Spleen (tissue), 11 donors: ENCODE measurements at regions not wholly inside any gene's neighbourhood (a gene's known extent, or its start where the extent isn't known, plus 50 kb on each side); places are given as distances from the start of the nearest gene placed in this dataset.

ENCODE experiments used
- DNase-seq: peaks from one replicate; pipeline ENCODE4 v3.0.0-alpha.2; 2020
- H3K27ac ChIP-seq, 8 donors: fragments of 200-600 bp; sonication (generic) in 7 of 8; 1 replicate in 4 of 8; 2 replicates in 4 of 8; pipeline versions ENCODE4 v1.5.0 to v1.8.0; 2016 to 2021; ENCODE audit warnings: inconsistent platforms in 4 of 8, mild to moderate bottlenecking in 4 of 8, moderate library complexity in 1 of 8
- H3K27me3 ChIP-seq, 7 donors: fragments of 200-600 bp; sonication (generic) in 6 of 7; replicated peaks in 1 of 7; 1 replicate in 4 of 7; 2 replicates in 3 of 7; pipeline versions ENCODE4 v1.5.0 to v1.8.0; 2016 to 2021; ENCODE audit warnings: inconsistent platforms in 3 of 7, mild to moderate bottlenecking in 1 of 7
- H3K36me3 ChIP-seq, 6 donors: fragments of 200-600 bp; sonication (generic) in 5 of 6; 1 replicate in 4 of 6; 2 replicates in 2 of 6; pipeline versions ENCODE4 v1.5.0 to v1.8.0; 2016 to 2021; ENCODE audit warnings: inconsistent platforms in 2 of 6
- H3K4me1 ChIP-seq, 6 donors: fragments of 200-600 bp; sonication (generic) in 5 of 6; 1 replicate in 3 of 6; 2 replicates in 3 of 6; pipeline versions ENCODE4 v1.5.0 to v1.8.0; 2016 to 2021; ENCODE audit warnings: inconsistent platforms in 3 of 6
- H3K4me3 ChIP-seq, 8 donors: fragments of 200-600 bp; sonication (generic) in 7 of 8; 1 replicate in 4 of 8; 2 replicates in 4 of 8; pipeline versions ENCODE4 v1.5.0 to v1.8.0; 2016 to 2021; ENCODE audit warnings: inconsistent platforms in 4 of 8, mild to moderate bottlenecking in 4 of 8, moderate library complexity in 2 of 8
- H3K9me3 ChIP-seq, 8 donors: fragments of 200-600 bp; sonication (generic) in 7 of 8; 1 replicate in 4 of 8; 2 replicates in 4 of 8; pipeline versions ENCODE4 v1.5.0 to v1.8.0; 2016 to 2021; ENCODE audit warnings: inconsistent platforms in 4 of 8
- POLR2A ChIP-seq, 3 donors: fragments of 450-650 bp; IDR thresholded peaks; one replicate each; pipeline ENCODE4 v1.5.1; 2017; ENCODE audit warnings: antibody characterized with exemption in 3 of 3, mild to moderate bottlenecking in 1 of 3
- POLR2AphosphoS5 ChIP-seq, 3 donors: sonication (generic); formaldehyde crosslinking; IDR thresholded peaks; one replicate each; pipeline ENCODE4 v1.5.1; 2017; ENCODE audit warnings: antibody characterized with exemption in 3 of 3
- whole genome bisulfite sequencing, 5 donors: extraction: QIAGEN DNeasy Blood & Tissue Kit in 3 of 5; methylation state at CpG; one replicate each; pipeline versions ENCODE4 v1.1.5 to v1.1.7; 2013 to 2018; 5-methylcytosine and 5-hydroxymethylcytosine counted together
- intact Hi-C: fragments of 100-400 bp; cut with DNase I; formaldehyde crosslinking; loops from one replicate; pipeline ENCODE4 v1.15.0; 2023; ENCODE audit warnings: low total_unique reads
- TF ChIP-seq, protein P1 (sequence below), 11 experiments: fragments of 200-600 bp in 7 of 11; fragments of 450-650 bp in 4 of 11; sonication (generic) in 4 of 11; IDR thresholded peaks in 8 of 11; conservative IDR thresholded peaks in 3 of 11; 1 replicate in 7 of 11; 2 replicates in 4 of 11; pipeline versions ENCODE4 v1.4.0 to v1.8.0; 2016 to 2021; ENCODE audit warnings: antibody characterized with exemption in 11 of 11, inconsistent platforms in 4 of 11, mild to moderate bottlenecking in 1 of 11
- donor health status: healthy with polysubstance abuse.
- donor health status: DM: no; HTN: no; CAD: no; lungs with moderate emphysema.
- donor health status: DM: no; HTN: no; CAD: no.
- donor health status: Bipolar disorder and iron deficiency.
- donor health status: healthy.
- donor health status: DM: no; HTN: no; CAD: no.
- donor health status: DM: yes; HTN: yes; CAD: no.

DNA sequence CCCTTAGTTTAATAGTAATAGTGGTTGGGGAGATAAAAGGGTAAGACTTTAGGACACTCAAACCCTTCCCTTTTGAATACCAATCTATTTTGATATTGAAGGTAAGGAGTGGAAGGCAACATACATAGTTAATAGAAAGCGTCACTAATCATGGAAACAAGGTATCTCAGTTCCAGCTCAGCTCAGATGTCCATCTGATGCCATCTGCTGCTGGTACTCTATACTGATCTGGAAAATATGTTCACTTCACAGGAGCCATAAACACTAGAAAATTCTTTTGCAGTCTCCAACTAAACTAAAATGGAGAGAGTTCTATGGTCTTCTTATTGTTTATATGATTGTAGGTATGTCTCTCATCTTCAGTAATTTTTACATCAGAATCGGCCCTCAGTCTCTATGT lies 1777.1 kb downstream of the OTOL1 start:
- TF ChIP-seq, protein P1, sequence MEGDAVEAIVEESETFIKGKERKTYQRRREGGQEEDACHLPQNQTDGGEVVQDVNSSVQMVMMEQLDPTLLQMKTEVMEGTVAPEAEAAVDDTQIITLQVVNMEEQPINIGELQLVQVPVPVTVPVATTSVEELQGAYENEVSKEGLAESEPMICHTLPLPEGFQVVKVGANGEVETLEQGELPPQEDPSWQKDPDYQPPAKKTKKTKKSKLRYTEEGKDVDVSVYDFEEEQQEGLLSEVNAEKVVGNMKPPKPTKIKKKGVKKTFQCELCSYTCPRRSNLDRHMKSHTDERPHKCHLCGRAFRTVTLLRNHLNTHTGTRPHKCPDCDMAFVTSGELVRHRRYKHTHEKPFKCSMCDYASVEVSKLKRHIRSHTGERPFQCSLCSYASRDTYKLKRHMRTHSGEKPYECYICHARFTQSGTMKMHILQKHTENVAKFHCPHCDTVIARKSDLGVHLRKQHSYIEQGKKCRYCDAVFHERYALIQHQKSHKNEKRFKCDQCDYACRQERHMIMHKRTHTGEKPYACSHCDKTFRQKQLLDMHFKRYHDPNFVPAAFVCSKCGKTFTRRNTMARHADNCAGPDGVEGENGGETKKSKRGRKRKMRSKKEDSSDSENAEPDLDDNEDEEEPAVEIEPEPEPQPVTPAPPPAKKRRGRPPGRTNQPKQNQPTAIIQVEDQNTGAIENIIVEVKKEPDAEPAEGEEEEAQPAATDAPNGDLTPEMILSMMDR (IDR thresholded peaks at IDR 0.05 in 8 of 11, conservative IDR thresholded peaks at IDR 0.05 in 3 of 11), result no peak
- TF ChIP-seq POLR2A (IDR thresholded peaks at IDR 0.05), result no peak
- TF ChIP-seq POLR2AphosphoS5 (IDR thresholded peaks at IDR 0.05), result no peak
- intact Hi-C loops, result no loop called here

DNA sequence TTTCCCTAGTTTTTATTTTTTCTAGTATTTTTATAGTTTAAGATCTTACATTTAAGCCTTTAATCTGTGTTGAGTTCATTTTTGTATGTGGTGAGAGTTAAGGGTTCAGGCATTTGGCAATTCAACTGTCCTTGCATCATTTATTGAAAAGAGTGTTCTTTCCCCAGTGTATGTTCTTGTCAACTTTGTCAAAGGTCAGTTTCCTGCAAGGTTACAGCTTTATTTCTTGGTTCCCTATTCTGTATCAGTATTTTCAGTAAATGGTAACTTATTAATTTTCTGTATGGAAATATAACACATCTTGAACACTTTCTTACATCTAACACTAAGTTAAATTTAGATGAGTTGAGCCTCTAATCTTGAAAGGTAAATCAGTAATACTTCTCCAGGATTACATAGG lies 1770.1 kb downstream of the OTOL1 start:
- intact Hi-C loops, result no loop called here
- Histone ChIP-seq H3K9me3 (peaks cover 0 to 20% (median 2%) of the 10 kb centered on the region in 8 donors), H3K4me1 (no peaks in the 10 kb centered on the region), H3K4me3 (no peak overlapping the region), H3K27ac (no peak overlapping the region), H3K27me3 (no peaks in the 10 kb centered on the region), H3K36me3 (no peaks in the 10 kb centered on the region)
- DNase-seq, result no peak
- no peak for TF ChIP-seq POLR2A (IDR thresholded peaks at IDR 0.05)
- TF ChIP-seq, protein P1 (IDR thresholded peaks at IDR 0.05 in 8 of 11, conservative IDR thresholded peaks at IDR 0.05 in 3 of 11), result no peak
- TF ChIP-seq POLR2AphosphoS5 (IDR thresholded peaks at IDR 0.05), result no peak

More for the DNA sequence above, 1777.1 kb downstream of the OTOL1 start:
- Histone ChIP-seq H3K27me3 (no peaks in the 10 kb centered on the region), H3K9me3 (no peaks in the 10 kb centered on the region), H3K36me3 (no peaks in the 10 kb centered on the region), H3K4me3 (no peak overlapping the region), H3K4me1 (no peaks in the 10 kb centered on the region), H3K27ac (no peak overlapping the region)
- no peak for DNase-seq
- 66 to 84% (median 69%) methylated on average over 2 of the region's 2 CpGs for WGBS, 5 donors

DNA sequence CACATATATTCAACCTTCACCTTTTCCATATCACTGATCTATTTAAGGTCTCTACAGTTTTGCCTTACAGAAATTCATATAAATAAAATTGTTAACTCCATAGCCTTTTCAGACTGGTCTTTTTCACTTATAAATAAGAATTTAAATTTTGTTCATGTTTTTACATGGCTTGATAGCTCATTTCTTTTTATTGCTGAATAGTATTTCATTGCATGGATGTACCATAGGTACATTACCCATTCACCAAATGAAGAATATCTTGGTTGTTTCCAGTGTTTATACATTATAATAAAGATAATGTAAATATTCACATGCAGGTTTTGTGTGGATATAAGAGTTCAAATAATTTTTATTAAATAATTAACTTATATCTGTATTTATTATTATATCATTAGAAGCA lies 1765.0 kb downstream of the OTOL1 start:
- Histone ChIP-seq H3K9me3 (peaks cover 0 to 20% (median 4%) of the 10 kb centered on the region in 8 donors), H3K36me3 (no peaks in the 10 kb centered on the region), H3K4me1 (no peaks in the 10 kb centered on the region), H3K27me3 (no peaks in the 10 kb centered on the region), H3K27ac (no peak overlapping the region), H3K4me3 (no peak overlapping the region)
- intact Hi-C loops, result no loop called here
- TF ChIP-seq POLR2AphosphoS5 (IDR thresholded peaks at IDR 0.05) (no peak), POLR2A (IDR thresholded peaks at IDR 0.05) (no peak)
- TF ChIP-seq, protein P1 (IDR thresholded peaks at IDR 0.05 in 8 of 11, conservative IDR thresholded peaks at IDR 0.05 in 3 of 11), result no peak
- no peak for DNase-seq

DNA sequence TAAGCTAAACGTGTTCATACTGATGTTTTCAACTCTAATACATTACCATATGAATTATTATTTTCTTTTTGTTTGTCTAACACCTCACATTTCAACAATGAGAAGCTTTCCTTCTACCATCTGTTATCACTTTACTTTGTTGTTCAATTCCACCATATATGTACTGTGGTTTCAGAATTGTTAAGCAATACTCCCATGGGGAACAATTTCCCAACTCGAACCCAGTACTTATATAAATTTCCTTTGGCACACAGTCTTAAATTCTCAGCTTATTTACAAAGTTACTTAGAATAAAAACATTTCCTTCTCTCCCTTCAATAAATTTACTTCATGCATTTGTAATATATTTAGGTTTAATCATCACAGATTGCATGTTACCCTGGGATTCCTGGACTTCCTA lies 1764.4 kb downstream of the OTOL1 start:
- intact Hi-C loops, result no loop called here
- TF ChIP-seq, protein P1 (IDR thresholded peaks at IDR 0.05 in 8 of 11, conservative IDR thresholded peaks at IDR 0.05 in 3 of 11), result no peak
- no peak for TF ChIP-seq POLR2AphosphoS5 (IDR thresholded peaks at IDR 0.05)
- TF ChIP-seq POLR2A (IDR thresholded peaks at IDR 0.05), result no peak
- no peak for DNase-seq
- Histone ChIP-seq H3K9me3 (peaks cover 0 to 20% (median 3%) of the 10 kb centered on the region in 8 donors), H3K27ac (no peak overlapping the region), H3K27me3 (no peaks in the 10 kb centered on the region), H3K4me3 (no peak overlapping the region), H3K36me3 (no peaks in the 10 kb centered on the region), H3K4me1 (no peaks in the 10 kb centered on the region)
- 62 to 80% (median 70%) methylated on average over 2 of the region's 2 CpGs for WGBS, 5 donors
